Caki2 (cell line): ENCODE measurements at regions not wholly inside any gene's neighbourhood (a gene's known extent, or its start where the extent isn't known, plus 50 kb on each side); places are given as distances from the start of the nearest gene placed in this dataset.
"Not testable (repeated sequence)": the region's sequence is repeated elsewhere in the genome, so short reads cannot be mapped to it uniquely, and the experiment has no call there.

ENCODE experiments used
- DNase-seq: peaks from one replicate; pipeline ENCODE4 v3.0.0-alpha.2; 2015; ENCODE audit warnings: low read depth
- in situ Hi-C: cut with HindIII; loops from 2 replicates; pipeline ENCODE4 v1.10.0; 2016; ENCODE audit warnings: low sequenced_read_pairs, low pct_unique_long_range_greater_than_20kb, mixed read lengths

DNA sequence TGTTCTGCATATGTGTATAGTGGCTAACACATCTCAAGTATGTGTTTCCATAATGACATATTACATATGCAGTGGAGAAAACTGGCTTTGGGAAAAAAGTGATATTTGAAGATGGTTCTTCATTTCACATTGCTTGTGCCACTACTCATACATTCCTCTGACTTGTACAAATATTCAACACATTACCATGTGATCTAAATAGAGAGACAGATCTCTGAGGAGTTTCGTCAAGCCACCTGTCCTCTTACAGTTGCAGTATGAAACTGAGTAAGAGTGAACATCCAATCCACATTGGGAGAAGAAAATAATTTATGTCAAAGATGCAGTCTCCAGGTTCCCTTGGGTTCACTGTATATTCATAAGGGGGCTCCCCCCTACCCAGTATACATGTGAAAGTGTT, 123.9 kb downstream of the KDR start:
- DNase-seq: no peak
- in situ Hi-C loops: no loop called here

- in situ Hi-C loops: no loop called here
- no peak for DNase-seq
Measured at GRCh38 chr4:54999003-54999402, 126.4 kb downstream of the KDR start.

GRCh38 chr4:54993473-54994026, 131.8 kb downstream of the KDR start:
- in situ Hi-C loops, DNase-seq: not testable (repeated sequence)

DNA sequence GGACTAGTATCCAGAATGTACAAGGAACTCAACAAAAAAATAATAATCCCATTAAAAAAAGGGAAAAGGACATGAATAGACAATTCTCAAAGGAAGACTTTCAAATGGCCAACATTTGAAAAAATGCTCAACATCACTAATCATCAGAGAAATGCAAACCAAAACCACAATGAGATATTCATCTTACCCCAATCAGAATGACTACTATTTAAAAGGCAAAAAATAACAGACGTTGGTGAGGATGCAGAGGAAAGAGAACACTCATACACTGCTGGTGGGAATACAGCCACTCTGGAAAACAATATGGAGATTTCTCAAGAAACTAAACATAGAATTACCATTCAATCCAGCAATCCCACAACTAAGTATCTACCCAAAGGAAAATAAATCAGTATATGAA, 133.1 kb downstream of the KDR start:
- in situ Hi-C loops: no loop called here
- no peak for DNase-seq

DNA sequence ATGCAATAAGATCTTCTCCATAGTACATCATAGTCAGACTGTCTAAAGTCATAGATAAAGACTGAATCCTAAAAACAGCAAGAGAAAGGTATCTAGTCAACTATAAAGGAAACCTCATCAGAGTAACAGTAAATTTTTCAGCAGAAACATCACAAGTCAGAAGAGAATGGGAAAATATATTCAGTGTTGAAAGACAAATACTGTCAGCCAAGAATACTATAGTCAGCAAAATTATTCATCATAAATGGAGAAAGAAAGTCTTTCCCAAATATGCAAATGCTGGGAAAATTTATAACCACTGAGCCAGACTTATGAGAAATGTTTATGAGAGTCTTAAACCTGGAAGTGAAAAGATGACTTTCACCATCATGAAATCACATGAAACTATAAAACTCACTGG, 136.7 kb downstream of the KDR start:
- DNase-seq: no peak
- in situ Hi-C loops: no loop called here

- in situ Hi-C loops: no loop called here
- DNase-seq: no peak
Measured at GRCh38 chr4:54986095-54986846, 139.1 kb downstream of the KDR start.

GRCh38 chr4:54976682-54977081, 148.7 kb downstream of the KDR start:
- DNase-seq: no peak
- in situ Hi-C loops: no loop called here

DNA sequence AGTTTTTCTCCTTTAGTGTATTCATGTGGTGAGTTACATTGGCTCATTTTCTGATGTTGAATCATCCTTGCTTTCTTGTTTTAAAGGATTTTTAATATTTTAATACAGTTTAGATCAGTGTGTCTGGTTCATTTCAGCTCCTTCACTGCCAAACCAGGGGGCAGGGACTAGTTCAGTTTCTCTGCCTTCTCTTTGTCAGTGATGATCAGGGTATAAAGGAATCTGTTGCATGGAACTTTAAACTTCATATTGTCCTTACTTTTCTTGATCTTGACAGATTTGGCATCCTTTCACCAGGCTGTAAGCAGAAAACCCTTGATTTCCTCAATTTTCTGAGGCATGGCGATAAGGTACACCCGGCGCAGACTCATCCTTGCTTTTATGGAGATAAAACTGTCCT, 149.4 kb downstream of the KDR start:
- no peak for DNase-seq

GRCh38 chr4:54973784-54974183, 151.6 kb downstream of the KDR start:
- in situ Hi-C loops: no loop called here

More for the DNA sequence above, 149.4 kb downstream of the KDR start:
- in situ Hi-C loops: no loop called here

GRCh38 chr4:54971474-54971950, 153.9 kb downstream of the KDR start:
- in situ Hi-C loops: no loop called here
- DNase-seq: peak; percentile 58

More at GRCh38 chr4:54973784-54974183, 151.6 kb downstream of the KDR start:
- no peak for DNase-seq

- DNase-seq: no peak
- in situ Hi-C loops: no loop called here
Measured at GRCh38 chr4:54967289-54967688, 158.1 kb downstream of the KDR start.

GRCh38 chr4:54961357-54961975, 163.9 kb downstream of the KDR start:
- DNase-seq: no peak
- in situ Hi-C loops: no loop called here

DNA sequence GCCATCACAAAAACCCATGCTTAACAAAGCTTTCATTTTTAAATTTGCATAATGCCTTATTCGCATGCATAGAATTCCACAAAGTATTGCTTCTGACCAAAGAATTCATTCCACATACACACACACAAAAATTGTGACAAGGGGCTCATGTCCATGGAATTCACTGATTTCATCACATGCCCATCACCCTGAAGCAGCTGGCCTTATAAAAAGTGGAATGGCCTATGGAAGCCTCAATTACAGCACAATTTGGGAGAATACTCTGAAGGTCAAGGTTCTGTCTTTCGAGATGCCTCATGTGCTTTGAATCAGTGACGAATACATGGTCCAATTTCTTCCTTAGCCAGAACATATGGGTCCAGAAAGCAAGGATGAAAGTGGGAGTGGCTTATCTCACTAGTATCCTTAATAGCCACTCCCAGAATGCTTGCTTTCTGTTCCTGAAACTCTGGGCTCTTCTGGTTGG, 165.7 kb downstream of the KDR start:
- no peak for DNase-seq
- in situ Hi-C loops: no loop called here

DNA sequence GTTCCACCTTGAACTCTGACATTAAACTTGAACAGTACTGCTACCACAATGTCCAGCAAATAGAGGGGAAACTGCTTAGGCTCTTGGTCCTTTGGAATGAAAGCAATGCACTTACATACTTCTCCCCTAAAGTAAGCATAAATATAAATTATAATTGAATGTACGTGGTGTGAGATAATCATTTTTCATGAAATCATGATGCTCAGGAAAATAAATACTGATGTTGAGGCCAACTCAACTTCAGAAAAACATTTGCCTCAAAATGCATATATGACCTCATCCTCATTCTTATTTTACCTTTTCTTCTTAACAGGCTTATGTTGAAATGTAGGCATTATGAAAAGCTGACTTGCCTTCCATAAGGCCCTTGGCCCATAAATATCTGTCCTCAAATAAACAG, 166.3 kb downstream of the KDR start:
- in situ Hi-C loops: no loop called here
- no peak for DNase-seq

- in situ Hi-C loops: no loop called here
- DNase-seq: no peak
Measured at GRCh38 chr4:54958236-54958635, 167.2 kb downstream of the KDR start.

- in situ Hi-C loops: no loop called here
- DNase-seq: no peak
Measured at GRCh38 chr4:54954656-54955388, 170.6 kb downstream of the KDR start.

- DNase-seq: no peak
- in situ Hi-C loops: no loop called here
Measured at GRCh38 chr4:54946741-54947140, 178.7 kb downstream of the KDR start.

DNA sequence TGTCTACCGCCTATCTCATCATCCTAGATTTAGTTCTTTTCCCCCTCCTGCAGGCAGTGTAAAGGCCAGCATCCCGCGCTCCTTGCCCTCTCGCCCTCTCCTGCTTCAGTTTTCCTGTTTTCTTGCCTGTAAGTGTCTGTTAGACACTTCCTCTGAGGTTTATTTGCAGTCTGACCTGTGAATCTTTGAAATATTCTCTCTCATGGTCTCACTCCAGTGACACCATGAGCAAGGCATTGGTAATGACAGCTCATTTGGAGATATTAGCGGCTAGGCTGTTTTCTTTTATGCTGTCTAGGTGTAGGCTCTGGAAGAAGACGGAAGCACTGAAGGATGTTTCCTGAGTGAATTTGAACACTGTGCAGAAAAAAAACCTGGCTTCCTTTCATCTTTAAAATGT, 179.6 kb downstream of the KDR start:
- DNase-seq: no peak
- in situ Hi-C loops: no loop called here

GRCh38 chr4:54942721-54943120, 182.7 kb downstream of the KDR start:
- in situ Hi-C loops: no loop called here

More at GRCh38 chr4:54942721-54943120, 182.7 kb downstream of the KDR start:
- DNase-seq: no peak
